SK-N-SH (cell line): ENCODE measurements at regions not wholly inside any gene's neighbourhood (a gene's known extent, or its start where the extent isn't known, plus 50 kb on each side); places are given as distances from the start of the nearest gene placed in this dataset.

ENCODE experiments used
- CTCF ChIA-PET: fragments of 300-600, 350-600 bp; formaldehyde crosslinking; extraction: SDS; loops from one replicate; lab custom pipeline; 2021; lab: Yijun Ruan, JAX
- POLR2A ChIA-PET: fragments of 350-600 bp; sonication (Branson Sonifier 250); formaldehyde crosslinking; extraction: SDS; loops from one replicate; lab custom pipeline; 2020; ENCODE audit warnings: antibody characterized with exemption, inconsistent platforms; lab: Yijun Ruan, JAX
- DNase-seq: peaks from one replicate; pipeline ENCODE4 v3.0.0; 2012
- H2AFZ ChIP-seq: fragments of 200-600 bp; sonication (generic); 2 replicates; pipeline ENCODE4 v1.8.1; 2016; ENCODE audit warnings: antibody characterized with exemption, mild to moderate bottlenecking, low read depth
- H3F3A ChIP-seq: fragments of 200-600 bp; sonication (generic); replicated peaks from 2 replicates; pipeline ENCODE3; 2016; ENCODE audit warnings: antibody characterized with exemption, mild to moderate bottlenecking; ENCODE audit not compliant: insufficient read depth
- H3K27ac ChIP-seq, 2 experiments: fragments of 200-500 bp in 1 of 2; fragments of 200-600 bp in 1 of 2; sonication (Bioruptor generic) in 1 of 2; sonication (generic), shearing (Covaris generic) in 1 of 2; 2 replicates each; pipeline versions ENCODE4 v1.5.1 to v1.6.1; 2014 to 2016; ENCODE audit warnings: low read depth in 2 of 2, inconsistent platforms in 1 of 2, low read length in 1 of 2, mild to moderate bottlenecking in 1 of 2, mixed read lengths in 1 of 2
- H3K27me3 ChIP-seq: fragments of 200-600 bp; sonication (generic), shearing (Covaris generic); 2 replicates; pipeline ENCODE4 v1.6.1; 2016; ENCODE audit warnings: mixed run types; ENCODE audit not compliant: insufficient read depth
- H3K36me3 ChIP-seq, 2 experiments: fragments of 200-500 bp in 1 of 2; fragments of 200-600 bp in 1 of 2; sonication (Bioruptor generic) in 1 of 2; sonication (generic) in 1 of 2; replicated peaks in 1 of 2; 2 replicates each; pipeline versions ENCODE3 to v1.5.1; 2014 to 2016; ENCODE audit warnings: low read length in 1 of 2, mild to moderate bottlenecking in 1 of 2; ENCODE audit not compliant: insufficient read depth in 2 of 2, control insufficient read depth in 1 of 2
- H3K4me1 ChIP-seq, 2 experiments: fragments of 200-500 bp in 1 of 2; fragments of 200-600 bp in 1 of 2; sonication (Bioruptor generic) in 1 of 2; sonication (generic), shearing (Covaris generic) in 1 of 2; 2 replicates each; pipeline versions ENCODE4 v1.5.1 to v1.6.1; 2014 to 2016; ENCODE audit warnings: low read depth in 1 of 2, low read length in 1 of 2, mixed run types in 1 of 2; ENCODE audit not compliant: insufficient read depth in 2 of 2, control insufficient read depth in 1 of 2
- H3K4me2 ChIP-seq: fragments of 200-600 bp; sonication (generic), shearing (Covaris generic); 2 replicates; pipeline ENCODE4 v1.6.1; 2017; ENCODE audit warnings: mixed run types
- H3K4me3 ChIP-seq, 2 experiments: fragments of 200-500 bp in 1 of 2; fragments of 200-600 bp in 1 of 2; sonication (Bioruptor generic) in 1 of 2; sonication (generic), shearing (Covaris generic) in 1 of 2; 2 replicates each; pipeline versions ENCODE4 v1.5.1 to v1.8.1; 2014 to 2016; ENCODE audit warnings: low read depth in 2 of 2, inconsistent platforms in 1 of 2, low read length in 1 of 2, mild to moderate bottlenecking in 1 of 2, mixed read lengths in 1 of 2, moderate library complexity in 1 of 2
- H3K79me2 ChIP-seq: fragments of 200-600 bp; sonication (generic); 2 replicates; pipeline ENCODE4 v1.8.1; 2017; ENCODE audit warnings: mild to moderate bottlenecking; ENCODE audit not compliant: insufficient read depth
- H3K9ac ChIP-seq: fragments of 200-600 bp; sonication (generic); 2 replicates; pipeline ENCODE4 v1.6.1; 2017; ENCODE audit warnings: mixed run types
- H3K9me2 ChIP-seq: fragments of 200-600 bp; sonication (generic); 2 replicates; pipeline ENCODE4 v1.6.1; 2017; ENCODE audit warnings: mixed run types
- H3K9me3 ChIP-seq: fragments of 200-600 bp; sonication (generic); 2 replicates; pipeline ENCODE4 v1.6.1; 2017; ENCODE audit warnings: mixed run types, mild to moderate bottlenecking, moderate library complexity
- H4K20me1 ChIP-seq: fragments of 200-600 bp; sonication (generic); 2 replicates; pipeline ENCODE4 v1.6.1; 2017; ENCODE audit warnings: mild to moderate bottlenecking, mixed run types; ENCODE audit not compliant: insufficient read depth
- FOSL2 ChIP-seq: IDR thresholded peaks from 2 replicates; pipeline ENCODE4 v1.4.0; 2012; ENCODE audit warnings: low read depth, mild to moderate bottlenecking, moderate library complexity, borderline replicate concordance
- FOXM1 ChIP-seq: IDR thresholded peaks from 2 replicates; pipeline ENCODE4 v1.4.0; 2012; ENCODE audit warnings: low read depth, mild to moderate bottlenecking
- GATA2 ChIP-seq: sonication (generic); formaldehyde crosslinking; IDR thresholded peaks from 2 replicates; pipeline ENCODE4 v1.5.0; 2020; ENCODE audit warnings: mild to moderate bottlenecking, missing genetic modification reagents
- JUND ChIP-seq: IDR thresholded peaks from 2 replicates; pipeline ENCODE4 v1.4.0; 2012
- NRF1 ChIP-seq: IDR thresholded peaks from 2 replicates; pipeline ENCODE4 v1.6.1; 2012; ENCODE audit warnings: low read depth, mild to moderate bottlenecking, low read length
- RCOR1 ChIP-seq: fragments of 150-350 bp; IDR thresholded peaks from 2 replicates; pipeline ENCODE4 v1.6.1; 2017; ENCODE audit warnings: antibody characterized with exemption, low read length
- SIN3A ChIP-seq: IDR thresholded peaks from 2 replicates; pipeline ENCODE4 v1.6.1; 2012; ENCODE audit warnings: low read depth, mild to moderate bottlenecking, low read length, moderate library complexity, borderline replicate concordance
- SMC3 ChIP-seq: IDR thresholded peaks from 2 replicates; pipeline ENCODE4 v1.6.1; 2012; ENCODE audit warnings: low read depth, low read length, improper control_type of control experiment
- WGBS: methylation state at CpG from one replicate; pipeline ENCODE4 v1.1.6; 2017; ENCODE audit warnings: low lambda C conversion rate; 5-methylcytosine and 5-hydroxymethylcytosine counted together
- TF ChIP-seq, protein P1 (sequence below): IDR thresholded peaks from 2 replicates; pipeline ENCODE4 v1.6.1; 2012; ENCODE audit warnings: mild to moderate bottlenecking, low read depth, low read length, moderate library complexity
- TF ChIP-seq, protein P2 (sequence below): IDR thresholded peaks from 2 replicates; pipeline ENCODE4 v1.4.0; 2012; ENCODE audit warnings: low read depth, borderline replicate concordance
- TF ChIP-seq, protein P3 (sequence below): IDR thresholded peaks from 2 replicates; pipeline ENCODE4 v1.4.0; 2012; ENCODE audit warnings: low read depth, borderline replicate concordance
- TF ChIP-seq, protein P4 (sequence below): IDR thresholded peaks from 2 replicates; pipeline ENCODE4 v1.4.0; 2012; ENCODE audit warnings: low read depth

DNA sequence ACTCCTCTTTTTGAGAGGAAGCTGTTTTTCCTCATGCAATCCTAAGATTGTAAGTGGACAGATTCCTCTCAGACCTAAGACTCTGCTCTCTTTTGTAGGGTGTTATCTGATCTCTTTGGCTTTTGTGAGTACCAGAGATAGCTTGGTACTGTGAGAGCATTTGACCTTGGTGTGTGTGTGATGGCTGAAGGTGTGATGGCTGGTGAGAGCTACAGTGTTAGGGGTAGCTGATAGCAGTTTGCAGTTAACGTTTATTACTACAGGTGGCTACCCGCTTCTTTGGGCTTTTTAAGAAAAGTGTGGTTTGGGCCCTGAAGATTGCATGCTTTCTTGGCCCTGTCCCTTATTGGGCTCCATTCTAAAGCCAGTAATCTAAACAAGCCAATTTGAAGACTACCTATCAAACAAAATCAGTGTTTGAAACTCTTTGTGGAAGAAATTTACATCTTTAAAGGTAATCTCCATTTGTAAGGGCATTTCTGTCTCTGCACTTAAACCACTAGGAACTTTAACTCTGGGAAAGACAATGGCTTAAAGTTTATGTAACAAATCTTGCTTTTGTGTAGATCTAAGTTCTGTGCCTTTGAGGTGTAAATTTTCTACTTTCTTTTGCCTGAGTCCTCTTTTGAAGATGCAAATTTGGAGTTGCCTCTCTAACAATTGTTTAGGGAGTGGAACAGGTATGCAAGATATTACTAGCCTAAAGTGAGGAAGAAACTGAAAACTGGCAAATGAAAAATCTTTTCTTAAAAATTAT lies 85.3 kb upstream of the SERBP1 start:
- Histone ChIP-seq H2AFZ (no peak overlapping the region), H3K4me1 (no peaks in the 10 kb centered on the region), H3K27me3 (no peaks in the 10 kb centered on the region), H3K36me3 (no peaks in the 10 kb centered on the region), H3K9me3 (no peaks in the 10 kb centered on the region), H3K79me2 (no peaks in the 10 kb centered on the region), H3K27ac (no peak overlapping the region), H3K4me2 (no peak overlapping the region), H4K20me1 (no peaks in the 10 kb centered on the region), H3F3A (no peaks in the 10 kb centered on the region), H3K4me3 (no peak overlapping the region), H3K9ac (no peak overlapping the region), H3K9me2 (no peaks in the 10 kb centered on the region)
- ChIA-PET CTCF (interaction anchor here (1.2 to 2.6 kb wide), 2 partner anchors 14 to 17 kb away, joined by 3 to 8 read pairs; no protein-coding TSS in a partner anchor), POLR2A (no interaction called here)
- 68% methylated on average over 2 of the region's 2 CpGs for WGBS
- TF ChIP-seq GATA2 (CRISPR knock-in tag) (no peak), NRF1 (no peak), FOXM1 (no peak), SIN3A (no peak), SMC3 (no peak), JUND (no peak)
- TF ChIP-seq, protein P1, sequence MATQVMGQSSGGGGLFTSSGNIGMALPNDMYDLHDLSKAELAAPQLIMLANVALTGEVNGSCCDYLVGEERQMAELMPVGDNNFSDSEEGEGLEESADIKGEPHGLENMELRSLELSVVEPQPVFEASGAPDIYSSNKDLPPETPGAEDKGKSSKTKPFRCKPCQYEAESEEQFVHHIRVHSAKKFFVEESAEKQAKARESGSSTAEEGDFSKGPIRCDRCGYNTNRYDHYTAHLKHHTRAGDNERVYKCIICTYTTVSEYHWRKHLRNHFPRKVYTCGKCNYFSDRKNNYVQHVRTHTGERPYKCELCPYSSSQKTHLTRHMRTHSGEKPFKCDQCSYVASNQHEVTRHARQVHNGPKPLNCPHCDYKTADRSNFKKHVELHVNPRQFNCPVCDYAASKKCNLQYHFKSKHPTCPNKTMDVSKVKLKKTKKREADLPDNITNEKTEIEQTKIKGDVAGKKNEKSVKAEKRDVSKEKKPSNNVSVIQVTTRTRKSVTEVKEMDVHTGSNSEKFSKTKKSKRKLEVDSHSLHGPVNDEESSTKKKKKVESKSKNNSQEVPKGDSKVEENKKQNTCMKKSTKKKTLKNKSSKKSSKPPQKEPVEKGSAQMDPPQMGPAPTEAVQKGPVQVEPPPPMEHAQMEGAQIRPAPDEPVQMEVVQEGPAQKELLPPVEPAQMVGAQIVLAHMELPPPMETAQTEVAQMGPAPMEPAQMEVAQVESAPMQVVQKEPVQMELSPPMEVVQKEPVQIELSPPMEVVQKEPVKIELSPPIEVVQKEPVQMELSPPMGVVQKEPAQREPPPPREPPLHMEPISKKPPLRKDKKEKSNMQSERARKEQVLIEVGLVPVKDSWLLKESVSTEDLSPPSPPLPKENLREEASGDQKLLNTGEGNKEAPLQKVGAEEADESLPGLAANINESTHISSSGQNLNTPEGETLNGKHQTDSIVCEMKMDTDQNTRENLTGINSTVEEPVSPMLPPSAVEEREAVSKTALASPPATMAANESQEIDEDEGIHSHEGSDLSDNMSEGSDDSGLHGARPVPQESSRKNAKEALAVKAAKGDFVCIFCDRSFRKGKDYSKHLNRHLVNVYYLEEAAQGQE: no peak
- TF ChIP-seq, protein P2, sequence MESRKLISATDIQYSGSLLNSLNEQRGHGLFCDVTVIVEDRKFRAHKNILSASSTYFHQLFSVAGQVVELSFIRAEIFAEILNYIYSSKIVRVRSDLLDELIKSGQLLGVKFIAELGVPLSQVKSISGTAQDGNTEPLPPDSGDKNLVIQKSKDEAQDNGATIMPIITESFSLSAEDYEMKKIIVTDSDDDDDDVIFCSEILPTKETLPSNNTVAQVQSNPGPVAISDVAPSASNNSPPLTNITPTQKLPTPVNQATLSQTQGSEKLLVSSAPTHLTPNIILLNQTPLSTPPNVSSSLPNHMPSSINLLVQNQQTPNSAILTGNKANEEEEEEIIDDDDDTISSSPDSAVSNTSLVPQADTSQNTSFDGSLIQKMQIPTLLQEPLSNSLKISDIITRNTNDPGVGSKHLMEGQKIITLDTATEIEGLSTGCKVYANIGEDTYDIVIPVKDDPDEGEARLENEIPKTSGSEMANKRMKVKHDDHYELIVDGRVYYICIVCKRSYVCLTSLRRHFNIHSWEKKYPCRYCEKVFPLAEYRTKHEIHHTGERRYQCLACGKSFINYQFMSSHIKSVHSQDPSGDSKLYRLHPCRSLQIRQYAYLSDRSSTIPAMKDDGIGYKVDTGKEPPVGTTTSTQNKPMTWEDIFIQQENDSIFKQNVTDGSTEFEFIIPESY: no peak
- TF ChIP-seq, protein P3, sequence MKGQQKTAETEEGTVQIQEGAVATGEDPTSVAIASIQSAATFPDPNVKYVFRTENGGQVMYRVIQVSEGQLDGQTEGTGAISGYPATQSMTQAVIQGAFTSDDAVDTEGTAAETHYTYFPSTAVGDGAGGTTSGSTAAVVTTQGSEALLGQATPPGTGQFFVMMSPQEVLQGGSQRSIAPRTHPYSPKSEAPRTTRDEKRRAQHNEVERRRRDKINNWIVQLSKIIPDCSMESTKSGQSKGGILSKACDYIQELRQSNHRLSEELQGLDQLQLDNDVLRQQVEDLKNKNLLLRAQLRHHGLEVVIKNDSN: no peak
- DNase-seq: no peak

DNA sequence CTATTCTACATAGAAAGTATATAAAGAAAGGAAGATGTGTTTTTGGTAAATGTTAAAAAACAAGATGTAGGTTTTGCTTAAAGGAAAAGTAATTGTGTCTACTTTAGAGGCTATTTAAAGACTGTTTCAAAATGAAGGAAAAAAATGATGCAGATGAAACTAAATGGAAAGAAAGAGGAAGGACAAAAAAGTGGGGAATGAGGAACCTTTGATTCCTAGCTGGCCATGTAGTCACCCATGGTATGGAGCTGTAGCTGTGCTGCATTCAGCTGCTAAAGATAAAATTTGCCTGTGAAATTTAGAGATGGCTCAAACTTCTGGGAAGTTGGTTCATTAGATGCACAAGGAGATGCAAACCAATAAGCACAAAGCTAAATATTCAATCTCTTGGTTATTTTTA lies 86.8 kb upstream of the SERBP1 start:
- no peaks in the 10 kb centered on the region for H3K27me3 ChIP-seq
- H3F3A ChIP-seq: no peaks in the 10 kb centered on the region
- H4K20me1 ChIP-seq: no peaks in the 10 kb centered on the region
- H3K9ac ChIP-seq: no peak overlapping the region
- no peak for DNase-seq
- no peak overlapping the region for H3K4me3 ChIP-seq
- H3K79me2 ChIP-seq: no peaks in the 10 kb centered on the region
- H3K27ac ChIP-seq: no peak overlapping the region
- H3K4me2 ChIP-seq: no peak overlapping the region
- H2AFZ ChIP-seq: no peak overlapping the region
- no peaks in the 10 kb centered on the region for H3K36me3 ChIP-seq
- H3K9me3 ChIP-seq: no peaks in the 10 kb centered on the region
- H3K4me1 ChIP-seq: no peaks in the 10 kb centered on the region
- ChIA-PET POLR2A (no interaction called here), CTCF (interaction anchor here (1.5 to 3.0 kb wide), 4 partner anchors 15 to 243 kb away, joined by 5 to 12 read pairs (median 7); no protein-coding TSS in a partner anchor)
- H3K9me2 ChIP-seq: no peaks in the 10 kb centered on the region
- TF ChIP-seq FOXM1: no peak
- TF ChIP-seq, protein P3: no peak
- TF ChIP-seq GATA2 (CRISPR knock-in tag): no peak
- TF ChIP-seq, protein P1: no peak
- no peak for TF ChIP-seq FOSL2
- no peak for TF ChIP-seq RCOR1
- TF ChIP-seq, protein P4, sequence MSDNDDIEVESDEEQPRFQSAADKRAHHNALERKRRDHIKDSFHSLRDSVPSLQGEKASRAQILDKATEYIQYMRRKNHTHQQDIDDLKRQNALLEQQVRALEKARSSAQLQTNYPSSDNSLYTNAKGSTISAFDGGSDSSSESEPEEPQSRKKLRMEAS: no peak
